IMR-90 (cell line): ENCODE measurements at regions not wholly inside any gene's neighbourhood (a gene's known extent, or its start where the extent isn't known, plus 50 kb on each side); places are given as distances from the start of the nearest gene placed in this dataset.

ENCODE experiments used
- CEBPB ChIP-seq: IDR thresholded peaks from 2 replicates; pipeline ENCODE4 v1.6.1; 2012; ENCODE audit warnings: low read depth, low read length, improper control_type of control experiment
- CHD1 ChIP-seq: IDR thresholded peaks from 2 replicates; pipeline ENCODE4 v1.6.1; 2012; ENCODE audit warnings: low read depth, low read length, improper control_type of control experiment
- CTCF ChIP-seq: conservative IDR thresholded peaks from 2 replicates; pipeline ENCODE4 v1.5.1; 2012; ENCODE audit warnings: mild to moderate bottlenecking, low read depth, low read length, improper control_type of control experiment
- MAFK ChIP-seq: IDR thresholded peaks from 2 replicates; pipeline ENCODE4 v1.6.1; 2012; ENCODE audit warnings: low read depth, low read length, improper control_type of control experiment
- POLR2A ChIP-seq: IDR thresholded peaks from 2 replicates; pipeline ENCODE4 v1.6.1; 2012; ENCODE audit warnings: mild to moderate bottlenecking, low read depth, low read length
- RAD21 ChIP-seq: IDR thresholded peaks from 2 replicates; pipeline ENCODE4 v1.6.1; 2012; ENCODE audit warnings: low read length, improper control_type of control experiment
- RCOR1 ChIP-seq: IDR thresholded peaks from 2 replicates; pipeline ENCODE4 v1.6.1; 2012; ENCODE audit warnings: mild to moderate bottlenecking, low read length, improper control_type of control experiment; ENCODE audit not compliant: insufficient replicate concordance
- RFX5 ChIP-seq: IDR thresholded peaks from 2 replicates; pipeline ENCODE4 v1.8.0; 2012; ENCODE audit warnings: low read depth, mild to moderate bottlenecking, low read length, moderate library complexity
- SMC3 ChIP-seq: fragments of 150-350 bp; IDR thresholded peaks from 2 replicates; pipeline ENCODE4 v1.6.1; 2016; ENCODE audit warnings: low read depth, mild to moderate bottlenecking, antibody characterized with exemption, low read length, moderate library complexity
- USF2 ChIP-seq: fragments of 150-350 bp; IDR thresholded peaks from 2 replicates; pipeline ENCODE4 v1.6.1; 2017; ENCODE audit warnings: mild to moderate bottlenecking, antibody characterized with exemption, low read length, low read depth

- TF ChIP-seq CTCF (no peak), RAD21 (no peak), CHD1 (no peak), CEBPB (no peak), RCOR1 (no peak), SMC3 (no peak), POLR2A (no peak), RFX5 (no peak), MAFK (no peak), USF2 (no peak)
Observed at GRCh38 chr2:14232217-14232616, 400.3 kb upstream of the LRATD1 start.
